Germinal center (tissue), 1 donor: ENCODE measurements at regions not wholly inside any gene's neighbourhood (a gene's known extent, or its start where the extent isn't known, plus 50 kb on each side); places are given as distances from the start of the nearest gene placed in this dataset.

ENCODE experiments used
- DNase-seq: peaks from one replicate; pipeline ENCODE4 v3.0.0; 2012; ENCODE audit warnings: mixed read lengths, low spot score

- DNase-seq, result no peak
Observed at GRCh38 chr10:123529146-123529760, 136.9 kb upstream of the GPR26 start.

GRCh38 chr10:123530166-123530870, 135.8 kb upstream of the GPR26 start:
- DNase-seq, result no peak

GRCh38 chr10:123535386-123535785, 130.8 kb upstream of the GPR26 start:
- DNase-seq, result no peak

- no peak for DNase-seq
Observed at GRCh38 chr10:123536176-123536845, 129.8 kb upstream of the GPR26 start.

- no peak for DNase-seq
Observed at GRCh38 chr10:123537188-123537961, 128.8 kb upstream of the GPR26 start.

GRCh38 chr10:123538401-123539320, 127.5 kb upstream of the GPR26 start:
- DNase-seq, result no peak

GRCh38 chr10:123544986-123545385, 121.2 kb upstream of the GPR26 start:
- no peak for DNase-seq

GRCh38 chr10:123548770-123549169, 117.4 kb upstream of the GPR26 start:
- DNase-seq, result no peak

- DNase-seq, result no peak
Observed at GRCh38 chr10:123549761-123550454, 116.2 kb upstream of the GPR26 start.

GRCh38 chr10:123550675-123551096, 115.5 kb upstream of the GPR26 start:
- no peak for DNase-seq

GRCh38 chr10:123551259-123551658, 114.9 kb upstream of the GPR26 start:
- no peak for DNase-seq

- DNase-seq, result no peak
Observed at GRCh38 chr10:123552760-123553554, 113.2 kb upstream of the GPR26 start.

GRCh38 chr10:123553810-123554430, 112.2 kb upstream of the GPR26 start:
- no peak for DNase-seq

GRCh38 chr10:123554656-123555055, 111.5 kb upstream of the GPR26 start:
- DNase-seq, result no peak

- DNase-seq, result no peak
Observed at GRCh38 chr10:123555616-123556015, 110.5 kb upstream of the GPR26 start.

- no peak for DNase-seq
Observed at GRCh38 chr10:123556049-123556448, 110.1 kb upstream of the GPR26 start.

GRCh38 chr10:123556736-123557135, 109.4 kb upstream of the GPR26 start:
- no peak for DNase-seq

GRCh38 chr10:123557366-123558108, 108.6 kb upstream of the GPR26 start:
- no peak for DNase-seq

GRCh38 chr10:123558651-123559050, 107.5 kb upstream of the GPR26 start:
- DNase-seq, result no peak
